Vagina (tissue), 2 donors: ENCODE measurements at regions not wholly inside any gene's neighbourhood (a gene's known extent, or its start where the extent isn't known, plus 50 kb on each side); places are given as distances from the start of the nearest gene placed in this dataset.

Source experiments
- CTCF ChIP-seq, 3 experiments: fragments of 450-650 bp in 2 of 3; fragments of 200-600 bp in 1 of 3; sonication (generic) in 1 of 3; IDR thresholded peaks; one replicate each; pipeline ENCODE4 v1.5.1; 2017 to 2019; ENCODE audit warnings: antibody characterized with exemption in 3 of 3, mild to moderate bottlenecking in 2 of 3, moderate library complexity in 2 of 3
- POLR2A ChIP-seq, 2 donors: fragments of 450-650 bp; IDR thresholded peaks; one replicate each; pipeline ENCODE4 v1.6.1; 2017; ENCODE audit warnings: antibody characterized with exemption in 2 of 2, mild to moderate bottlenecking in 2 of 2, moderate library complexity in 2 of 2

GRCh38 chr3:35071772-35072171, 567.6 kb upstream of the ARPP21 start:
- no peak for TF ChIP-seq CTCF (IDR thresholded peaks at IDR 0.05)
- no peak for TF ChIP-seq POLR2A (IDR thresholded peaks at IDR 0.05)
